Endothelial cell of umbilical vein (primary cell): ENCODE measurements at regions not wholly inside any gene's neighbourhood (a gene's known extent, or its start where the extent isn't known, plus 50 kb on each side); places are given as distances from the start of the nearest gene placed in this dataset.

Source experiments
- BruUV-seq: library from RNA; stranded (reverse); fragments of 400-500 nt; replicated peaks from 2 replicates; lab custom pipeline; 2021; lab: Mats Ljungman, UMichigan
- CTCF ChIA-PET: fragments of 300-600, 350-600 bp; sonication (Branson Sonifier 250); formaldehyde crosslinking; loops from one replicate; lab custom pipeline; 2021; ENCODE audit warnings: antibody characterized with exemption, inconsistent platforms; lab: Charles Lee
- POLR2A ChIA-PET: fragments of 300-600, 350-600 bp; sonication (Branson Sonifier 250); formaldehyde crosslinking; loops from one replicate; lab custom pipeline; 2021; ENCODE audit warnings: antibody characterized with exemption, inconsistent platforms; lab: Charles Lee
- DNase-seq: peaks from one replicate; pipeline ENCODE4 v3.0.0-alpha.2; 2011; ENCODE audit warnings: low read depth, low spot score
- FAIRE-seq: peaks from 2 replicates; lab custom pipeline; 2011; peaks lifted over from hg19 to GRCh38; lab: Jason Lieb, UNC
- H2AFZ ChIP-seq: 2 replicates; pipeline ENCODE4 v1.6.0; 2012; ENCODE audit warnings: low read depth, low read length, control low read depth, inconsistent platforms
- H3K27ac ChIP-seq: 2 replicates; pipeline ENCODE4 v1.5.1; 2011; ENCODE audit warnings: low read depth, mild to moderate bottlenecking, control low read depth, low read length, moderate library complexity; ENCODE audit not compliant: insufficient read depth
- H3K27me3 ChIP-seq, 2 experiments: 2 replicates each; pipeline versions ENCODE4 v1.6.0 to v1.6.1; 2011; ENCODE audit warnings: low read length in 2 of 2, mixed read lengths in 1 of 2; ENCODE audit not compliant: control insufficient read depth in 2 of 2, insufficient read depth in 2 of 2
- H3K36me3 ChIP-seq, 2 experiments: 2 replicates in 1 of 2; 3 replicates in 1 of 2; pipeline ENCODE4 v1.5.1; 2011; ENCODE audit warnings: low read length in 2 of 2, mild to moderate bottlenecking in 1 of 2, moderate library complexity in 1 of 2; ENCODE audit not compliant: control insufficient read depth in 2 of 2, insufficient read depth in 2 of 2; ENCODE audit errors: extremely low read depth in 1 of 2
- H3K4me1 ChIP-seq: 3 replicates; pipeline ENCODE4 v1.5.1; 2011; ENCODE audit warnings: mild to moderate bottlenecking, low read length; ENCODE audit not compliant: control insufficient read depth, insufficient read depth; ENCODE audit errors: extremely low read depth
- H3K4me2 ChIP-seq: 2 replicates; pipeline ENCODE4 v1.6.1; 2011; ENCODE audit warnings: low read length, control low read depth, mixed read lengths; ENCODE audit not compliant: insufficient read depth
- H3K4me3 ChIP-seq, 3 experiments: fragments of 200-600 bp in 1 of 3; sonication (generic), shearing (Covaris generic) in 1 of 3; replicated peaks in 1 of 3; 2 replicates each; pipeline ENCODE4 v1.5.1; 2011 to 2016; ENCODE audit warnings: control low read depth in 3 of 3, low read length in 3 of 3, mild to moderate bottlenecking in 2 of 3, inconsistent platforms in 1 of 3, low read depth in 1 of 3, moderate library complexity in 1 of 3; ENCODE audit not compliant: insufficient read depth in 1 of 3
- H3K79me2 ChIP-seq: 2 replicates; pipeline ENCODE4 v1.6.0; 2012; ENCODE audit warnings: low read length, inconsistent platforms; ENCODE audit not compliant: control insufficient read depth, insufficient read depth
- H3K9ac ChIP-seq: replicated peaks from 2 replicates; pipeline ENCODE3; 2011; ENCODE audit warnings: low read length, control low read depth; ENCODE audit not compliant: insufficient read depth; ENCODE audit errors: extremely low read depth
- H3K9me1 ChIP-seq: replicated peaks from 3 replicates; pipeline ENCODE4 v1.6.0; 2011; ENCODE audit warnings: mild to moderate bottlenecking, low read length; ENCODE audit not compliant: control insufficient read depth, insufficient read depth; ENCODE audit errors: extremely low read depth
- H3K9me3 ChIP-seq: replicated peaks from 2 replicates; pipeline ENCODE4 v1.5.1; 2012; ENCODE audit warnings: low read length, inconsistent platforms; ENCODE audit not compliant: control insufficient read depth, insufficient read depth
- H4K20me1 ChIP-seq: replicated peaks from 2 replicates; pipeline ENCODE3; 2011; ENCODE audit warnings: mild to moderate bottlenecking, low read length; ENCODE audit not compliant: control insufficient read depth, insufficient read depth; ENCODE audit errors: extremely low read depth
- FOS ChIP-seq: IDR thresholded peaks from 2 replicates; pipeline ENCODE4 v1.6.1; 2011; ENCODE audit warnings: mild to moderate bottlenecking, low read length, moderate library complexity, borderline replicate concordance; ENCODE audit not compliant: insufficient read depth
- JUN ChIP-seq: IDR thresholded peaks from 2 replicates; pipeline ENCODE4 v1.6.1; 2011; ENCODE audit warnings: borderline replicate concordance, low read depth; ENCODE audit not compliant: insufficient read length, insufficient read depth
- dilution Hi-C: fragments of 300-500 bp; cut with MboI; formaldehyde crosslinking; loops from one replicate; pipeline ENCODE4 v1.15.0; 2019; ENCODE audit warnings: low sequenced_read_pairs; ENCODE audit not compliant: extremely low pct_ligation_motif_present
- intact Hi-C: fragments of 100-400 bp; cut with micrococcal nuclease; formaldehyde crosslinking; loops from one replicate; pipeline ENCODE4 v1.10.0; 2022
- TF ChIP-seq, protein P1 (sequence below): IDR thresholded peaks from 2 replicates; pipeline ENCODE4 v1.6.1; 2011; ENCODE audit not compliant: insufficient read depth, insufficient read length
- TF ChIP-seq, protein P2 (sequence below), 2 donors: IDR thresholded peaks; 1 replicate in 1 of 2; 2 replicates in 1 of 2; pipeline ENCODE4 v1.5.1; 2011; ENCODE audit warnings: low read length in 2 of 2, mild to moderate bottlenecking in 2 of 2, moderate library complexity in 2 of 2, control low read depth in 1 of 2, inconsistent platforms in 1 of 2, low read depth in 1 of 2; ENCODE audit not compliant: insufficient read depth in 1 of 2; ENCODE audit errors: extremely low read depth in 1 of 2

DNA sequence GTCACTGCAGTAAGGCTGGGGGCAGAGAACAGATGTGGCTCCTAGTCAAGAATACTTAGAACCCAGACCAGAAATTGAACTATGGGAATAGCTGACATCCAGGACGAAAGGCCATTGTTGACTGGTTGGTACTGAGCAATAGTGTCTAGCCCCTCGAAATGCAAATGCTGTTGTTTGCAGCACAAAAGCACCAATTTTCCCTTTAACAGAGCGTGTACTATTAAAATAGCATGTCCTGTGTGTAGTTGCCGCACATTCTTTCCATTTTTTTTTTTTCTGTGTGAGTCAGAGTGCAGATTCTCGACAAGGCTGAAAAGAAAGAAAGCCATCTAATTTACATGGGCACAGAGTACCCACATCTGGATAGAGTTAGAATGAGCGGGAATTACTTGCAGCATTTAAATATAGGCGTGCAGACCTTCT lies 302.4 kb downstream of the PTEN start:
- dilution Hi-C loops: no loop called here
- FAIRE-seq (peak; percentile 47), DNase-seq (no peak)
- Histone ChIP-seq H3K9me3 (no peaks in the 10 kb centered on the region), H2AFZ (peak overlapping the region; percentile 41), H4K20me1 (no peaks in the 10 kb centered on the region), H3K9me1 (no peaks in the 10 kb centered on the region), H3K27ac (no peak overlapping the region), H3K79me2 (no peaks in the 10 kb centered on the region), H3K4me2 (no peak overlapping the region), H3K4me3 (no peak overlapping the region), H3K36me3 (no peaks in the 10 kb centered on the region), H3K4me1 (peaks cover 19% of the 10 kb centered on the region), H3K27me3 (no peaks in the 10 kb centered on the region), H3K9ac (no peak overlapping the region)
- BruUV-seq: no TSS peak
- ChIA-PET CTCF (no interaction called here), POLR2A (no interaction called here)
- TF ChIP-seq FOS (peak; percentile 30), JUN (no peak)
- TF ChIP-seq, protein P1, sequence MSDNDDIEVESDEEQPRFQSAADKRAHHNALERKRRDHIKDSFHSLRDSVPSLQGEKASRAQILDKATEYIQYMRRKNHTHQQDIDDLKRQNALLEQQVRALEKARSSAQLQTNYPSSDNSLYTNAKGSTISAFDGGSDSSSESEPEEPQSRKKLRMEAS: no peak
- TF ChIP-seq, protein P2, sequence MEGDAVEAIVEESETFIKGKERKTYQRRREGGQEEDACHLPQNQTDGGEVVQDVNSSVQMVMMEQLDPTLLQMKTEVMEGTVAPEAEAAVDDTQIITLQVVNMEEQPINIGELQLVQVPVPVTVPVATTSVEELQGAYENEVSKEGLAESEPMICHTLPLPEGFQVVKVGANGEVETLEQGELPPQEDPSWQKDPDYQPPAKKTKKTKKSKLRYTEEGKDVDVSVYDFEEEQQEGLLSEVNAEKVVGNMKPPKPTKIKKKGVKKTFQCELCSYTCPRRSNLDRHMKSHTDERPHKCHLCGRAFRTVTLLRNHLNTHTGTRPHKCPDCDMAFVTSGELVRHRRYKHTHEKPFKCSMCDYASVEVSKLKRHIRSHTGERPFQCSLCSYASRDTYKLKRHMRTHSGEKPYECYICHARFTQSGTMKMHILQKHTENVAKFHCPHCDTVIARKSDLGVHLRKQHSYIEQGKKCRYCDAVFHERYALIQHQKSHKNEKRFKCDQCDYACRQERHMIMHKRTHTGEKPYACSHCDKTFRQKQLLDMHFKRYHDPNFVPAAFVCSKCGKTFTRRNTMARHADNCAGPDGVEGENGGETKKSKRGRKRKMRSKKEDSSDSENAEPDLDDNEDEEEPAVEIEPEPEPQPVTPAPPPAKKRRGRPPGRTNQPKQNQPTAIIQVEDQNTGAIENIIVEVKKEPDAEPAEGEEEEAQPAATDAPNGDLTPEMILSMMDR (IDR thresholded peaks at IDR 0.05; ENCODE audit: extremely low read depth in 1 of 2, insufficient read depth in 1 of 2, low read depth in 1 of 2, low read length in 2 of 2): no peak
- intact Hi-C loops: no loop called here
